ENCODE measurements at regions not wholly inside any gene's neighbourhood (a gene's known extent, or its start where the extent isn't known, plus 50 kb on each side); places are given as distances from the start of the nearest gene placed in this dataset.

DNA sequence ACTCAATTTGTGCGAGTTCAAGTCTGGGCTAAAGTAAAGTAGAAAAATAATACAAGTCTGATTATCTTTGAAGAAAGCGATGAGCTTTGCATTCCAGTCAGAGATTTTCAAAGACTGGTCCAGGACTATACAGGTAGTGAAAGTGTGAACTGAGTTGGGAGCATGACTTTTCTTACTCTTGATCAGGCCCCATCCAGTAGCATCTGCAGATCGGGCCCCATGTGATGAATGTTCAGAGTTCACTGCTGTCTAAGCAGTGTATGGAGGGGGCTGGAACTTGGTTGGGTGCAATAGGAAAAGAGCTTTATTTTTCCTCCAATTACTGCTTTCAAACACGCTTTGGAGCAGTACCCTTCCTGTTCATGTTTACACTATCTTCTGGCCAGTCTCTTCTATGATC, 747.4 kb upstream of the ID2 start:
- DNase-seq (no peak), ATAC-seq (no peak)

DNA sequence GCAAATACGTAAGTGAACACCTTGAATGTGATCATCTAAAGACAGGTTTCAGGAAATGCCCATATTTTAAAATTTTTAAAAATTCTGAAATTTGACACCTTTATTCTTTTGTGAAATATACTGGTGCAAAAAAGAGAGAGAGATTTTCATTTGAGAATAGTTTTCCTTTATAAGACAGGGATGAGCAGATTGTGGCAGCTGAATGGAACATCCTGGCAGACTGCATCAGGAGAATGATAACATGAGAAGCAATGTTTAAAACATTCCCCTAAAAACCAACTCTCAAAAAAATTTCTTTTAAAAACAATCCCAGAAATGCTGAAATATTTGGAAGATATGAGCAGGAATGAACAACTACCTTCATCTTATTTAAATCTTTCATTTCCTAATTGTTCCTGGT, 744.8 kb upstream of the ID2 start:
- no peak for ATAC-seq

DNA sequence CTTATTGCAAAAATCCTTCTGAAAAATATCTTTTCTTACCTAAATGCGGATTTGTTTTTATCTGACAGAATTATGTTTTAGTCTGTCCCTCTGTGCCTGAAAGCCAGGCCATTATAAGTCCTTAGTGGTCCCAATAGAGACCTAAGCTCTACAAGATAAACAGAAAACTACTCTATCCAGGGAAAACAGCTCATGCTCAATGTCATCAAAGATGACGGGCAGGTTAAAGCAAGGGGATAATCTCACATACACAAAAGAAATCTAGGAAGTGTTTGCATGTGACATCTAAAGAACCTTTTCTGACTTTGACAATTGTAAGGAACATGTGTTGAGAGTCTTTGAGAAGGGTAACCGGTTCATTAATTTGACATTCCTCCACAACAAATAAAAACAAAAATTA, 741.1 kb upstream of the ID2 start:
- DNase-seq: no peak
- ATAC-seq: no peak

More for the DNA sequence above, 744.8 kb upstream of the ID2 start:
- no peak for DNase-seq

DNA sequence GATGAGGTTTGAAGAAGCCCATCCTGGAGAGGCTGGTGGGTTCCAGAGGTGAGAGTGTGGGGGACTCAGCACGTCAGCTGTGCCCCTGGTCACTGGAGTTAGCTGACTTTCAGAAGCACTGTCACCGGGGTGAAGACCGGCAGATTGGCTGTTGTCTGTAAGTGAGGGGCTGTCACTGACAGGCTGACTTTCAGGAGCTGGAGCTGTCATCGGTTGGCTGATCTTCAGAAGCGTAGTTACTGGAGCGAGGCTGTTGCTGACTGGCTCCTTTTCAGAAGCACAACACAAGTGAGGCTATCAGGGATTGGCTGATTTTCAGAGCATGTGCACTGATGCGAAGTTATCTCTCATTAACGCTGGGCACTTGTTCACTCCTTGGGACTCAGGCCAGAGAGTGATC, 738.4 kb upstream of the ID2 start:
- ATAC-seq (no peak), DNase-seq (no peak)

DNA sequence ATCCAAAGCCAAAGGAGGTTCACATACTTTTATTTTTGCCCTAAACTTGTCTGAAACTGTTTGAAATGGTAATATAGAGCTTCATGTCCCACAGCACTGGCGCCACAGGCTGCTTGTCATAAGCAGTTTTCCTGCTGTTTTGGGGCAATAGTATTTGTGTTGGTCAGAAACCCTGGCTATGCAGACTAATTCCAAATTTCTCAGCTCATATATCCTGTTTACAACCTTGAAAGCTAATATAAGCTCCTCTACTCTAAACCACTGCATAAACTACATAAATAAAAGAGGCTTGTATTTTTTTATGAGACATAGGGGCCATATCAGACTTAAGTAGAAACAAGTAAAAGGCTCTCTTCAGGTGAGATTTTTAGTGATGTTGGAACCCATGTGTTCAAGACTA, 736.8 kb upstream of the ID2 start:
- no peak for ATAC-seq
- no peak for DNase-seq

DNA sequence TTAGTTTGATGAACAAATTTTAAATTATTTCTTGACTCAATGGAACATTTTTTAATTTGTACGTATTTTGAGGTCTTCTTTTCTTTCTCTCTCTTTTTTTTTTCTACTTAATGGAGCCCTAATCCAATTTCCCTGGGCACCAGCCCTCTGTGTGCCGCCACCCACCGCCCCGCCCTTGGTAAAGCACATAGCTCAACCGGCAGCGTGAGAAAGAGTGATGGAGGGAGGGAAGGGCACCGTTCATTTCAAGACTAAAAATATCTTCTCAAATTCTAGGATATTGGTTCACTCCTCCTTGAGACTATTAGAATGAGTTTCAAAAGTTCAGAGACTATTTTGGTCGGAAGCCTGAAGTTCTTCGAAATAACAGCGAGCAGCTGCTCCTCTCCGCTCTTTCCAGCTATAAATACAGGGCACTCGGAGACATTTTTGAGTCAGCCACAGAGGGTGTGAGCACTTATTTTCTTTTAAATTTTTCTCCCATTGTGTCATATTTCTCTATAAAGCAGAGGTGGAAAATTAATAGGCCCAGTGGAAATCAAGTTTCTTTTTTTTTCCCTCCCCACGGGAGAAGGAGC, 731.7 kb upstream of the ID2 start:
- DNase-seq (no peak), ATAC-seq (no peak)

DNA sequence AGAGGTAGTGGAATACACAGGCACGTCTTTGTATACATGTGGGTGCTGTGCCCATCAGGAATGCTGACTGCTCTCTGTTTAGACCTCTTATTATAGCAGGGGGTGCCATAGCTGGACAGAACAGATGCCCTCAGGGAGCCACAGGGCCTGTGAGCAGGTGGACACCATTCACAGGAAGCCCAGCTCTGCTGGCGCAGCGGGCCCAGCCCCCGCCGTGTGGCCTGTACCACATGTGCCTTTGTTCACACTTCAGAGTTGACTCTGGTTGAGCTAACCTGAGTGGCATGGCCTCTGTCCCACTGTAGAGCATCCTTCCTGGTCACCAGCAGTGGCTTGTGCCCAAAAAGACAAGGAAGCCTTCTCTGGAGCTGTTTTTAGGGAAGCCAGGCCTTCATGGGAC, 730.9 kb upstream of the ID2 start:
- DNase-seq (no peak), ATAC-seq (no peak)

DNA sequence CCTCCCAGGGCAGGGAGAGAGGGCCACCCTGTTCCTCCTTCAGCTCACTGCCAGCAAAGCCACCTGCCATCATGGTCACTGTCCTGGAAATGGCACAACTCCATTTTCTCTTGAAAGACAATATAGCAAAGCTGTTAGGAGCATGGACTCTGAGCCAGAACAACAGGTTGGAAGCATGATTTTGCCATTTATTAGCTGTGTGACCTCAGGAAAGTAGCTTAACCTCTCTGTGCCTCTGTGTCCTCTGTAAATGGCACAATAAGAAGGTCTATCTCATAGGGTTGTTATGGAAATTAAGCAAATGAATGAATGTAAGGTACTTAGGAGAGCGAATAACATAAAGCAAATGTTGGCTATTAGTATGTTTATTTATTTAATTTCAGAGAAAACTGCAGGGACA, 730.4 kb upstream of the ID2 start:
- no peak for DNase-seq

DNA sequence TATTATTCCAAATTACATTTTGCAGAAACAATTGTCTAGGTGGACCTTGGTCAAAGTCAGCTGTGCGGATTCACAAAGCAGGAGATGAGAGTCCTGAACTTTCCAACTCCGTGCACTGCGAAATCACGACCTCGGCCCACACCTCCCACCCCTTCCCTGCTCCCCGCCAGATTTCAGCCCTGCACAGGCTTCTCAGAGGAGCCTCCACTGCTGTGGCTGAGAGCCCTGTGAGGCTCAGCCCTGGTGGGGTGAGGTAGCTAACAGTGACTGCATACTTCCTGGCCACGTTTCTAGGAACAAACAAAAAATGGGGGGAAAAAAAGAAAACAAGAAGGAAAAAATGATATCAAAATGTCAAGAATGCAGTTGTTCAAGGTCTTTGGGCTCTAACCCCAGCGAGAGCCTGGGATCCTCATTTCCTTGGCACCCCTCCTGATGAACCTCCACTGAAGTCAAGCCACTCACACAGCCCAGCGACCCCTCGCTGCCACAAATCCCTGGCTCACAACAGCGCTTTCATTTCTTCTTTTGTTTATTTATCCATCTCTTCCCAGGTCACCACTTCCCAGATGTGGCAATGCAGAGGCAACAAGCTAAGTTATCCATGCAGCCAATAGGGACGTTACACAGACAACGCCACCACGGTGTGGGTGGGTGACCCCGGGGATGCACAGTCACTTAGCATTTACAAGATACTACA, 729.7 kb upstream of the ID2 start:
- DNase-seq (no peak), ATAC-seq (no peak)

More for the DNA sequence above, 730.4 kb upstream of the ID2 start:
- ATAC-seq: no peak

DNA sequence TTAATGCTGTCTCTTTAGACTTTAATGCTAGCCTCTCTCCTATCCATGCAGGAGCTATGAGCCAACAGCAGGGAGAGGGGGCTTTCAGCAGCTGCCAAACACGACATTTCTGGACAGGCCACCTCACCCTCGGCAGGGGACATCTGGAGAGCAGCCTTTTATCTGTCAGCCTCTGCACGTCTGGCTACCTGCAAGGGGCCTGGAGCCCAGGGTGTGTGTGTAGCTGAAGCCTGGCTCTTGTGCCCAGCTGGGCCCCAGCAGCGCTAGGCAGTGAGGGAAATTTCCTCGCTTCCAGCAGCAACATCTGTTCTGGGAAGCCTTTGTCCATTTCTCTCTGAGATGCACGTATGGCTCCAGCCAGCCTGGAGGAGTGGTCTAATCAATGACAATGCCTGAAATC, 728.7 kb upstream of the ID2 start:
- ATAC-seq: no peak
- no peak for DNase-seq

DNA sequence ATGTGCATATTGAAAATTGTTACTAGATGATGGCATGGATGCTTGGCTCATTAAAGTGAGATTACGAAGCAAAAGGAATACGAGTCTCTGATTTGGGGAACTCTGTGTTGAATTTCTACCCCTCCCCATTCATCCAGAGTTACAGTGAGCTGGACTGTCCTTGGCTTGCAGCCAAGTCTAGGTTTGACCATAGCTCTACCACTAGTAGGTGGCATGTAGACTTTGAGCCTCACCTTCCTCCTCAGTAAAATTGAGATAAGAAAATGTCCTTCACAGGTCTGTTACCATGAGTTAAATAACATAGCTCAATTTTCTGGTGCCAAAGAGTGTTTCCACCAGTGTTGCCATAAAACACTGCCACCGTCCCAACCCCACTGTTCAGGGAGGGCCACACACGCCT, 727.6 kb upstream of the ID2 start:
- no peak for DNase-seq
- ATAC-seq: no peak

DNA sequence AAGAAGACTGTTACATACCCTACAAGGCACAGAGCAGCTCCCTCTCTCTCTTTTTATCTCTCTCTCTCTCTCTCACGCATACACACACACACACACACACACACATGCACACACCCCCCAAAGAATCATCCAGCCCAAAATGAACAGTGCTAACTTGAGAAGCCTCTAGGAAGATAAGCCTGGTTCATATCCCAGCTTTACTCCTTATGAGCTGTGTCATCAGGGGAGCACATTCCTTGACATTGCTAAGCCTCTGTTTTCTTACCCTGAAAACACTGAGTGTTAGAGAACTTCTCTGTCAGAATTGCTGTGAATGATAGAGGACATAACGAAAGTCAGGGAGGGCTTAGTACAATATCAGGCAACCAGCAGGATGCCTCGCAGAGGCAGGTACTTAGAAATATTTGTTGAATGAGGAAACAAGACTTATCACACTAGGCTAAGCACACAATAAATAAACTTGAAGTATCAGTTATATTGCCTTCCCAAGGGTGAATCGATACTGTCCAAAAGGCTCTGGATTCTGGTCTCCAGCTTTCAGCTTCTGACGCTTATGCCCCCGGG, 725.6 kb upstream of the ID2 start:
- DNase-seq (no peak), ATAC-seq (no peak)

DNA sequence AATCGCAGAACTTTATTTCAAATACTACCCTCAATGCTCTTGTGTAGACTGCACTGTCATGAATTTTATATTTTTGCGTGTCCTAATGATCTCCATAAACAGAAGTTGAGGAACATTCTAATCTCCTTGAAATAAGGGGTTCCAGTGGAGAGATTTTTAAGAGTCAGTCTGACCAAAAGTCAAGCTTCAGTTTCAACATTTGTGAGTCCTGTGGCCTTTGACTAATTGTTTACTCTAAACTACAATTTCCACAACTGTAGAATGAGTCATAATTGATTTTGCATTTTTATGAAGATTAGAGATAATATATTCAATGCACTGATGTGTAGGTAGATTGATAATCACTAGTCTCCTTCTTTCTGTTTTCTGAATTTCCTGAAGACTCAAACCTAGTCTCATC, 720.3 kb upstream of the ID2 start:
- DNase-seq: no peak
- no peak for ATAC-seq

DNA sequence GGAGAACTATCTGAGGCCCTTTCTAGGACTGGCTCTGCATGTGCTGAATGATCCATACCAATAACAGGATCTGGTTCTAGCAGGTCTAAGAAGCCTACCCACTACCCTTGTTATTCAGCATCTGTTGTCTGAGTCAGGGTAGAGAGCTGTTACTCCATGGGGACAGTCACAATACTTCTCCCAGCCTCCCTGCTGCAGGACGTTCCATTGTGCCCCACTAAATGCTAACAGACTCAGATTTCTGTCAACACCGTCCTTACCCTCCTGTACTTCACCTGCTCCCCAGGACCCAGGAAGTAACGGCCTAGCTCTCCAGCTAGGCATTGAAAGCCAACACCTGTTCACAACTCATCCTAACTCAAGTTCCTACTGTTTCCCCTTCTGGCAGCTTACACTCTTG, 719.7 kb upstream of the ID2 start:
- ATAC-seq: no peak
- DNase-seq: no peak

DNA sequence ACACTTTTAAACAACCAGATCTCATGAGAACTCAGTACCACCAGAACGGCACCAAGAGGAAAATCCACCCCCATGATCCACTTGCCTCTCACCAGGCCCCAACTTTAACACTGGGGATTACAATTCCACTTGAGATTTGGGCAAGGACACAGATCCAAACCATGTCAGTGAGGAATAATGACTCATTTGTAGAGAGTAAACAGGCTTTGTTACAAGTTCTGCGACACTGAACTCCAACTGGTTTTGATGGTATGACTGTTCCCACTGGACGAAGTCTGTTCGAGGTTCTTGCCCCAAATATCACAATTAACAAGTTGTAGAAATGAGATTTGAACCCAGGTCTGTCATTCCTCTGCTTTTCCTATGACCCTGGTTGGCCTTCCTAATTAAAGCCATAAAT, 718.1 kb upstream of the ID2 start:
- no peak for ATAC-seq
- DNase-seq: no peak

DNA sequence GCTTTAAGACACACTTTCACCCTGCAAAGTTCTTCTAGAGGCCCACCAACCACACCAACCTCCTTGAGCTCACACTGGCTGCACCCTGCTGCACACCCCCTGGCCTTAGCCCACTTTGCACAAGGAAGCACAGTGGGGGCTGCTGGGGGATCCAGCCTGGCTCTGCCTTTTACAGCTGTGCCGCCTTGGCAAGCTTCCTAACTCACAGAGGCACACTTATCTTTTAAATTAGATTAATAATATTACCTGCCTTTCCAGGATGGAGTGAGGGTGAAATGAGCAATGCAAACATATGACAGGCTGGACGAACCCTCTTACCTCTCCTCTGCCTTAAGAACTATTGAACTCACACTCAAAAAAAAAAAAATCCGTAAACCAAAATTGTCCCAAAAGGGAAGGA, 715.8 kb upstream of the ID2 start:
- ATAC-seq (no peak), DNase-seq (no peak)

DNA sequence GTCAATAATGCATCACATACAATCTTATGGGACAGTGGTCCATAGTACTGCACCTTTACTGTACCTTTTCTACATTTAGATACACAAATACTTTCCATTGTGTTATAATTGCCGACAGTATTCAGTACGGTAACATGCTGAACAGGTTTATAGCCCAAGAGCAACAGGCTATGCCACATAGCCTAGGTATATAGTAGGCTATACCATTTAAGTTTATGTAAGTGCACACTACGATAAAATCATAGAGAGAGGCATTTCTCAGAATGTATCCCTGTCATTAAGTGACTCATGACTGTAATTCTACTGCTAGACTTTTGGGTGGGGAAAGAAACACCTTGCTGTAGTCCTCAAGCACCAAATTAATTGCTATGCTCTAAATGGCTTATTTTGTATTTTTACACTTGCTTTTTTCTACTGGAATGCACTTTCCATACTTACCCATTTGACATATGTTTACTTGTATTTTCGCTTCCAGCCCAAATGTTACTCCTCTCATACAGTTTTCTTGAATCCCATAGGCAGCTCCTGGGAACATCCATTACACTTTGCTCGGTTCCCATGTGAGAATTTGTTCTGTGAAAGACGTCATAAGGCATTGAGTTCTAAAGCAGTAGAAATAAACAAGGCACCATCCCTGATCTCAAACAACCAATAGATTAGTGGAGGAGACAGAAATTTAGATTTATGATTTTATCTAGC, 714.0 kb upstream of the ID2 start:
- ATAC-seq: no peak
- no peak for DNase-seq

DNA sequence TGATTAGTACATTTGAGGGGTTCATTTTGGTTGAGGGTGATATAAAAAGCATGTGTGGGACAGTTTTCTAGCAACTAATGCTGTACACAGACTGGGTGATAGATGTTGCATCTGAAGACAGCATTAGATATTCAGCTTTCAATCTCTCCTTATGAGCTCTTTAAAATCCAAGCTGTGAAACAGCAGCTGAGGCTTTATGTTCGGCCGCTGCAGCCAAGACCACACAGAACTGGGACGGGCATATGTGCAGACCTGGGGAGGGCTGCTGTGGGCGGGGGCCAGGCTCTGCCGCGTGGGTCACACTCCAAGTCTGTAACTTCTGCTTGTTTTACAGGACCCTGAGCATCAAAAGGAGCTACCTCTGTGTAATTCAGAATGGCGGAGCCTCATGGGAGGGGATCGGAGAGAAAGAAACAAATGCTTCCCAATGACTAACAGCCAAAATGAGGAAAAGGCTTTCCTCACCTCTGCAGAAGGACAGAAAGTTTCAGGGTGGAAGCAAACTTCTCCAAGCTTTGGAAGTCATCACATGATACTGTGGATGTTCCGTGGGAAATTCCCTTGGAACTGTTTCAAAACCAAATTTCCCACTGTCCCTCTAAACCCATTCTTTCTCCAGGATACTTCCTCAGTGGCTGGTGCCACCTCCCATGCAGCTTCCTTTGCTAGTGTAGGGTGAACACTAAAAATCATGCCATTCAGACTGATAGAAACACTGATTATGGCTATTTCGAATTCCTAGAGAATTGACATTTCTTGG, 711.9 kb upstream of the ID2 start:
- DNase-seq (no peak), ATAC-seq (no peak)

DNA sequence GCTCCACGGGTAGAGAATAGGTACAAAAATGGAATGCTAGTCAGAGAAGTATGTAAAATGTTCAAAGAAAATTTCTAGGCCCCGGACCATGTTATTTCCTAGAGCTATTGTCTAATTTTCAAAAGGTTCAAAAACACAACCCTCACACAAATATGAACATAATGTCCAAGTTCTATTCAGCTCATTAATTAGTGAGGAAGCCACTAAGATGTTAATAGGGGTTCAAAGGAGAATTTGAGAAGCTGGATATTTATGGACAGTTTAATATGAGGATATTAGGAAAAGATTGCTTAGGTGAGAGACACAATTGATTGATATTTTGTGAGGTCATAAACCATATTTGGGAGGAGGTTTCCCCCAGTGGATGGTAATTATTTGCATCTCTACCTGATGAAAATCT, 710.6 kb upstream of the ID2 start:
- no peak for ATAC-seq
- no peak for DNase-seq

DNA sequence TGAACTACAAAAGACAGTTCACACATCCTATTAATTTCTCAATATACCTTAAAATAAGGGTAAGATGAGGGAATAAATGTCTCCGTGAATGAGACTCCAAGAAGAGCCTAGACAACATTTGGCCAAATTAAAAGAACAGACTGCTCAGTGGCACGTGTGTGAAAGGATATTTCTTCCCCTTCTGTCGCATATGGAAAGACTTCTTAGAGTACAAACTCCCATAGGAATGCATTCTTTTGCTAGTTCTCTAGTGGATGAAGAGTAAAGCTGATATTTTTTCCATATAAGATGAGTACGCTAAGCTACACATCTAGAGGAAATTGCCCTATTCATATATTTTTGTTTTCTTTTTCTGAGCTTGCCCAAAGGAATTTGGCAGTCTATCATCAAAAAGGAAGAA, 710.0 kb upstream of the ID2 start:
- ATAC-seq: no peak
- DNase-seq: no peak

DNA sequence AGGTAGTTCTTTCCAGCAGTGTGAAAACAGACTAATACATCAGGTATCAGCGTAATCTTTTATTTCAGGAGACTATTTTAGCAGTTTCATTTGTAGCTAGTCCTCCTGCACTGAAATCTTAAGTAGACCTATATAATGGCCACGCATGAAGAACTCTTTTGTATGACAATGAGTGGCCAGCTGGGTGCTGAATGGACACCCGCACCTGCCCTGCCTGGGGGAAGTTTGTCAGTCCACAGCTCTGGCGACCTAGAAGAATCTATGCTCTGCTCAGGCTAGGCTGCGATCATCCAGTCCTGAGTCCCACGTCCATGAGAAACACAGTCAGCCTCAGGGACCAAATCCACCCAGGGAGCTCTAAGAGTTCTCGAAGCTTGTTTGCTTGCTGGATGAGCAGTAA, 709.2 kb upstream of the ID2 start:
- DNase-seq (no peak), ATAC-seq (no peak)

DNA sequence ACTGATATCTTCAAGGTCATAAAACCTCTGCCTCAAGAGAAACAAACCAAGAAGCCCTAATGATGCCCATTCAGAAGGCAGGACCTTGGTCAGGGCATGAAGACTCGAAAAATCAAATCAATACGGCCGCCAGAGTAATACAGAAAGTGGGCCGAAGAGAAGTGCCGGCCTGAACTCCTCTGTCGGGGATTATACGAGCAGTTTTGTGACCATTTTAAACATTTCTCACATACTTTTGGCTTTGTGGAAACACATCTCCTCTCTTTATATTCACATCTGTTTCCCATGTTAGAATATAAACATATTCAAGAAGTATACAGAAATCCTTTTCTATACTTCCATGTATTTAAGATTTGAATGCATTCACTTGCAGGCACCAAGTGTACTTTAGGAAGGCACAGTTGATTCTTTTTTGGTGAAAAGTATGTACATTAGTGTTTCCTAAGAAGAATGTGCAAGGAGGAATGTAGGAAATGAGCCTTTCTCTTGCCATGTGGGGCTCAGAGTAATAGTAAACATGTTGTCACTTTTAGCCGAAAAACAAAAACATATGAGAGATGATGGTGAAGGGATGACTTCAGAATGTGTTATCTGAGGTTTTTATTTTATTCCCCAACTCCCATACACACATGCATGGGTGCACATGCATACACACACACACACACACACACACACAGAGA, 707.9 kb upstream of the ID2 start:
- ATAC-seq (no peak), DNase-seq (no peak)
